ENCODE measurements at regions not wholly inside any gene's neighbourhood (a gene's known extent, or its start where the extent isn't known, plus 50 kb on each side); places are given as distances from the start of the nearest gene placed in this dataset.
"Not testable (repeated sequence)": the region's sequence is repeated elsewhere in the genome, so short reads cannot be mapped to it uniquely, and the experiment has no call there.

DNA sequence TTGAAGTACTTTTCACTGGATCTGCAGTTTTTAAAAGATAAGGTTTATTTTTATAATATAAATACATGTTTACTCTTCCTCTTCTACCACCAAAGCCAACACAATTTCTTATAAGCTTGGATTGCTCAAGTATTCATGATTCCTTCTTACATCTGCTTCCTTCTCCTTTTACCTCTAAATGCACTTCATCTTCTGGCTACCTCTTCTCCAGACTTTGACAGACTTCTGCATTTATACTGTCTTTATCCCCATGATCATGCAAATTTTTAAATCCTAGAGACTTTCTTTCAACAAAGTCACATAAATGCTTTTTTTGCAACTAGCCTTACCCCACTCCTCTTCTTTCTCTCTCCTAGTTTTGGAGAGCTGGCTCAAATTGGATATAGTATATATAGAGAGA is 142.9 kb downstream of the TFAP2B start:
- no peak for DNase-seq (ENCODE audit: low read depth)

DNA sequence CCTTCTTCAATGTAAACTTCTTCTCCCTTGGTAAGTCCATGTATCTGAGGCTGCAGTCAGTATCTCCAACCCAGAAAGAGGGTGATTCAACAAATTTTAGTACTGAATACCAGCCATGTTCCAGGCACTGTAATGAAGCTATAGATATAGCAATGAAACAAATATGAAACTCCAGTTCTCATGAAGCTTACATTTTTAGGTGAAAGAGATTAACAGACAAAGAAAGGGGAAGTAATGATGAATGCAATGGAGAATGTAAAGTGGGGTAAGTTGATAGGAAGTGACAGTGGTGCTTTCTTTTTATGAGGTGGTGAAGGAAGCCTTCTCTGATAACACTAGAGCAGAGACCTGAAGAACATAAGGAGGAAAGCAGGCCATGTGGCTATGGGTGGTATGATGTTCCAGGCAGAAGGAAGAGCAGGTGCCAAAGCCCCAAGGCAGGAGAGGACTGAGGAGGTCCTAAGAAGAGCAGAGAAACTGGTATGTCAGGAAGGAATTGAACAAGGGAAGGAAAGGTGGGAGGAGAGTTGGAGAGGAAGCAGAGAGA is 143.6 kb downstream of the TFAP2B start:
- no peak for DNase-seq (ENCODE audit: low read depth)

DNA sequence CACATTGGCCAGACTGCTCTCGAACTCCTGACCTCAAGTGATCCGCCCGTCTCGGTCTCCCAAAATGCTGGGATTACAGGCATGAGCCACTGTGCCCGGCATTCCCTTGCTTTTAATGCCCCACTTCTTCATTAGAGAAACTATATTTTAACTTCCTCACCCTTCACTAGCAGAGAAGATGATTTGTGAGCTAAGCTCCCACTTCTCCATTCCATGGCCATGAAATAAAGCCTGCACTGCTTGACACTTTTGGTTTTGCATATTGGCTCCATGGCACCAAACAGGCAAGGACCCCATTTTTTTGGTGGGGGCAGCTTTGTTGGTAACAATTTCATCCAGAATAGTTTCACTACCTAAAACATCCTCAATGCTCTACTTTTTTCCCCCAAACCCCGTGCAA is 145.3 kb downstream of the TFAP2B start:
- DNase-seq (ENCODE audit: low read depth): no peak

DNA sequence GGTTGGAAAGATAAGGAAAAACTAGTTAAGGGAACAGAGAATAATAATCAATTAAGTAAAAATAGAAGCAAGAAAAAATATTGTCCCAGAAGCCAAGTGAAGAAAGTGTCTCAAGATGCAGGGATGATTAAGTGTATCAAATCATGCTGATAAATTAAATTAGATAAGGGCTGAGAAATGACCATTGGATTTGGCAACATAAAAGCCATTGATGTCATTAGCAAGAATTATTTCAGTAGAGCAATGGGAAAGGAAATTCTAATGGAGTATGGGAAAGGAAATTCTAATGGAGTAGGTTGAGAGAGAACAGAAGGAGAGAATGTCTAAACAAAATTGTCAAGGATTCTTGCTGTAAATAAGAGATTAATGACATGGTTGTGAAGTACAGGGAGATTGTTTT is 146.8 kb downstream of the TFAP2B start:
- no peak for DNase-seq (ENCODE audit: low read depth)

DNA sequence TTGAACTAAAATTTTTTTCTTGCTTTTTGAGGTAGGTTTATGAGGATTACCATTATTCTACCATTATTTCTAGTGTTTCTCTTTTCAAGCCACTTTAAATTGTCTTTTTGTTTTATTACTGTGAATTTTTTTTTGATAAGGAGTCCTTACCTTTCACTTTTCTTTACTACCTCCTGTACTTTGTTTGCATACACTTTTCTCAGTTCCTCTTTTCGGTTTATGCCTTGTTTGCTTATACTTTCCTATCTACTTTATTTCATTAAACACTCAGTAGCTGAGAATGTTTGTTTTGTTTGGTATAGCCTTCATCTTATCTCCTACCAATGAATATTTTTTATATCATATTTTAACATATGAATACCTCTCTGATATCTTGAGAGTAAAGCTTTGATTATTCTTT is 147.9 kb downstream of the TFAP2B start:
- no peak for DNase-seq (ENCODE audit: low read depth)

DNA sequence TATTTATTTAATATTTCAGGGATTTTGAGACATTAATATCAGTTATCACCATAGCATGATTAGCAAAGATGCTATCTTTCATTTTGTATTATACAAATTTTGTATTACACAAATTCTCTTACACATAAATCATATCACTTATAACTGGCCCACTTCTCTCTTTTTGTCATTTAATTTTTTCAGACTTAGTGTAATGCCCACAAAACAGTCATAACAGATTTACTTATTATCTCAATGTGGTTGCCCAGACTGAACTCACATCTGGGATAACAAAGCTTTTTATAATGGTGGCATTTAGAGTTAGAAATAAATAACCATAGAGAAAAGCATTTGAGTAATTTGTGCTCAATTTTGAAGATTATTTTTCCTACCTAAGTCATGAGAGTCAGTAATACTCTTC is 148.3 kb downstream of the TFAP2B start:
- DNase-seq (ENCODE audit: low read depth): no peak

DNA sequence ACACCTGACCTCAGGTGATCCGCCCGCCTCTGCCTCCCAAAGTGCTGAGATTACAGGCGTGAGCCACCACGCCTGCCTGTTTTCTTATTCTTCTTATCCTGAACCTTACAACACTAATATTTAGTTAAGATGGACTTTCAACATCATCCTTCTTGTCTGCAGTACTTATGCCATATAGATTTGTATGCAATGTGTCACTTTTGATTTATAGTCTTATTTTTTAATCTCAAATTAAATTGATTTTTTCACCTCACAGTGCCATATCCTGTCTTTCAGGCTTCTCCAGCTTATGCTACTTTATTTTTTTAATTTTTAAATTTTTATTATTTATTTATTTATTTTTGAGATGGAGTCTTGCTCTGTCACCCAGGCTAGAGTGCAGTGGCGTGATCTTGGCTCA is 149.6 kb downstream of the TFAP2B start:
- DNase-seq (ENCODE audit: low read depth): not testable (repeated sequence)

DNA sequence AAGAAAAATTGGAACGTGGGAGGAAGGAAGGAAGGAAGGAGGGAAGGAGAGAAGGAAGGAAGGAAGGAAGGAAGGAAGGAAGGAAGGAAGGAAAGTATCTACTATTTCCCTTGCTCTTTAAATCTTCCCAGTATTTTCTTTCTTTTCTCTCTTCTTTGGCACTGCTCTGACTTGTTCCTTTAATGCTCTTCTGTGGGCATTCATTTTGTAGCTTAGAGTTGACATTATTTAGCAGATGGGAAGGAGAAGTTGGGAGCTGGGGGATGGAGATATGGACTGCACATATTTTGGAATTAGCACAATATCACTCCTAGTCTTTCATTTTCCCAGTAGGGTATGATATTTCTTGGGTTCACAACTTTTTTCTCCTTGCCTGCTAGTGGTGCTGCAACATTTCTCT is 152.2 kb downstream of the TFAP2B start:
- DNase-seq (ENCODE audit: low read depth): no peak

DNA sequence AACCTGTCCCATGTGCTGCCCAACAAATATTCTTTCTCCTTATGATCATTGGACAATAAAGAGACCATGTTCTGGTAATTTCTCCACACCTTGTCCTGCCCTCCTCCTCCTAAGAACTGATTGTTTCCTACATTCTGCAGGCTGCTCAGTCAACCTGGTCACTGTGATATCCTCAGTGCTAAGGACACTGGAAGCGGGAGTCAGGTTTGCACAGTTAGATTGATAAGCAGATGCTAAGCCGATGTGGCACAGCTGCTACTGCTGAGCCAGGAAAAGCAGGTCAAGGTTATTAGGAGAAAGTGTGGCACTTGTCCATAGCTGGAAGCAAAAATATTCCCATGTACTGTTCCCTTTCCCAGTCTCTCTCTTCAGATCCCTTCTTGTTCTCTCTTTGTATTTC is 154.8 kb downstream of the TFAP2B start:
- no peak for DNase-seq (ENCODE audit: low read depth)

DNA sequence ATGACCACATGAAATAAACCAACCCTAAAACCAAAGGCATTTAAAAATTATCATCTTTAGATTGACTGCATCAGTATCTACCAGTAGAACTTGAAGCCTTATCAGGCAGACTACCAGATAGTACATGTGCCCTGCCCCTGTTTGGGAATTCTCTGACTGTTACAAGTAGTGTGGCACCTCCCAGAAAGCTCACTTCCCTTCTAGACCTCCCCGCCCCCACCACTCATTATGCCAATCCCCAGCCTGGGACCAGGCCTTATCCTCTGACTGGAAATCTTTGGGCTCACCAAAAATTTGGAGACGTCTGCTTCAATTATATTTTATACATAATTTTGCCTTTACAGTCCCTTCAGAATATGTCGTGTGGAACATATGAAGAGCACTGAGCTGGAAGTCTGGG is 155.6 kb downstream of the TFAP2B start:
- DNase-seq (ENCODE audit: low read depth): no peak

DNA sequence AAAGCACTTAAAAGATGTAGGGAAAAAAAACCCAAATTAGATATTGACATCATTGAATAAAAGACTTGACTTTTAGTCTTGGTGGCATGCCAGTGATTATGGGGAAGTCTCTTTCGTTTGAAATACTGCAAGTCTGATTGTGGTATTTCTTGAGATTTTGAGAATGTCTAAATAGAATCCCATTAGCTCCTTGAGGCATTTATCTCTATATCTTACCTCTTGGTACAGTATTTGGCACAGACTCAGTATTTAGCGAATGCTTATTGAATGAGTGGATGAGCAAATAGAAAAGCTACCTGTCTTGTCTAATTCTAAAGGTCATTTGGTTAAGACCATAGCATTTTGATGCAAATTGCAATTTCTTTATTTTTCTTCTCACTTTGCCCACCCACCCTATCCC is 156.5 kb downstream of the TFAP2B start:
- no peak for DNase-seq (ENCODE audit: low read depth)

DNA sequence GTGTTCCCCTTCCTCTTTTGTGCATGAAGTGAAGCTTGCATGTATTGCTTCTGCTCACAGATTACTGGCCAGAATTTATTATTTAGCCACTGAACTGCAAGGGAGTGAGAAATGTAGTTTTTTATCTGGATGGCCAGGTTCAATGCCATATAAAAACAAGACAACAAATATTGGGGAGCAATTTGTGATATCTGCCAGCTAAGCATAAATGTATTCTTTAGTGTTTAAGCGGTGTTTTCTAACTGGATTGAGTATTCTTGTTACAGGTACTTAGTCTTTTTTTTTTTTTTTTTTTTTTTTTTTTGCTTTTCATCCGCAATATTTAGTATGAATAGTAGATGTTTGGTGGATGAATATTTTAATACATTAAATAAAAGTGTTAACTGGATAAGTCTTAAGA is 158.2 kb downstream of the TFAP2B start:
- no peak for DNase-seq (ENCODE audit: low read depth)

DNA sequence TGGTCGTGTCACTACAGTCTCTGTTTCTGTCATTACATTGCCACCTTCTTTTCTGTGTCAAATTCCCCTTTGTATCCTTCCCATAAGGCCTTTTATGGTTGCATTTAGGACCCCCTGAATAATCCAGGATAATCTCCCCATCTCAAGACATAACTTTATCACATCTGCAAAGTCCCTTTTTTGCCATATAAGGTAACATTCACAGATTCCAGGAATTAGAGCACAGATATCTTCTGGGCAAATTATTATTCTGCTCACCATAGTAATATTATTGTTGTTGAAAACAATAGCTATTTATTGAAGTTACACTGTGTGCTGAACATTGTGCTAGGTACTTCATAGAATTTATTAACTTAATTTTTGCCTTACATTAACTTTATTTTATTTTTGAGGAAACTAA is 159.1 kb downstream of the TFAP2B start:
- DNase-seq (ENCODE audit: low read depth): no peak

DNA sequence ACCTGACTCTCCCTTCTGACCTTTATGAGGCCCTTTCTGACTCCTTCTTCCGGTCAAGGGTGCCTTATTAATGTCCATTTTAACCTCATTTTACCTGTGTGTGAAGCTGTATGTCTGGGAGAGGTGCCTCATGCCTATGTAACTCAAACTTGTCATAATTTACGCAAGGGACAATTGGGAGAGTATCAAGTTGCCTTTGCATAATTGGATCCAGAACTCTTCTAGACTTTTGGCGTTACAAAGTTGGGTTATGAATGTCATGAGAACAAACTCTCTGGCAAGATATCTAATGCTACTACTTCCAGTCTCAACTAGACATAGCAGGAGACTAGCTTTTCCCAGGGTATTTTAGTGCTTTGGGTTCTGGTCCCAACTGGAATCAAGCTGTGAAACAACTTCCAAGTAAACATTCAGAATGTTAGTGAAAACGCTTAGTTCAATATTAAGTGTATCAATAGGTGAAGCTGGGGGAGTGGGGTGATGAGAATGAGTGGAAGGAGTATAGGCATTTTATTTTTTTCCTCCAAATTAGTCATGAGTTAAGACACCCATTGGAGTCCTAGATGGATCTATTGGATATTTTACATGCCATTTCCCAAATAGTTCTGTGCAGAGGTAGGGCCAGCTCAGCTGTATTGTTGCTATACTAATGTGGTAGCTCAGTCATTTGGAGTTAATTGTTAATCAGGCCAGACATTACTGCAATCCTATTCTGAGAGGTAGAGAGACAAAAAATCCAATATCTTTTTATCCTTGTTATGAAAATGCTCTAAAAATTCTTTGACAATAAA is 159.9 kb downstream of the TFAP2B start:
- DNase-seq (ENCODE audit: low read depth): no peak

DNA sequence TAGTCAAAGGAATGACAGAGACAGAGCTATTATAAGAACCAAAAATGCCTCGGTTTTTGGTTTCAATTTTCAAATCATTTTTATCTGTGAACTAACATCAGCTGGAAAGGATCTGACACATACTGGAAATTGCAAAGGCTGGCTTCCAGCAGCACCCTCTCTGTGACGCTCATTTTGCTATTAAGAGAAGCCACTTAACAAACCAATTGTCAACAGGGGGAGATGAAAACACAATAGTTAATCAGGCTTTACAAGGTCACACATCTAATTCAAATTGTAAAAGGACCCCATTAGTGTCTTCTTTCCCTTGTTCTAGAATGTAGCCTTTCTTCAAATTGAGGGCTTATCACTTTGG is 160.5 kb downstream of the TFAP2B start:
- no peak for DNase-seq (ENCODE audit: low read depth)

DNA sequence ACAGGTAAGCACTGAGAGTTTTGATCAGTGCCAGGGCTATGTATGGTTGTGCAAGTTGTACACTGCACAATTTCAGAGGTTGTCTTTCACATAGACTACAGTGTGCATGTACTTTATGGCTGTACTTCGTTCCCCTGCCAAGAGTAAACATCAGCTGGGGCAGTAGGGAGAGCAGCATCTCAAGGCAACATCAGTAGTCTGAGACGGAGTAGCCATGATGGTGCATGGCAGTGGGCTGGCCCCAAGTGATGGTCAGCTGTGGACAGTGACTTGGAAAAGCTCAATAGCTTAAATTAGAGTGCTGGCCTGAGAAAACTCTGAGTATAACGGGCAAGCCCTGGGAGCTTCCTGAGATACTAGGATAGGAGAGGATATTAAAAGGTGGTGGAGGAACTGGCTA is 165.5 kb downstream of the TFAP2B start:
- no peak for DNase-seq (ENCODE audit: low read depth)

DNA sequence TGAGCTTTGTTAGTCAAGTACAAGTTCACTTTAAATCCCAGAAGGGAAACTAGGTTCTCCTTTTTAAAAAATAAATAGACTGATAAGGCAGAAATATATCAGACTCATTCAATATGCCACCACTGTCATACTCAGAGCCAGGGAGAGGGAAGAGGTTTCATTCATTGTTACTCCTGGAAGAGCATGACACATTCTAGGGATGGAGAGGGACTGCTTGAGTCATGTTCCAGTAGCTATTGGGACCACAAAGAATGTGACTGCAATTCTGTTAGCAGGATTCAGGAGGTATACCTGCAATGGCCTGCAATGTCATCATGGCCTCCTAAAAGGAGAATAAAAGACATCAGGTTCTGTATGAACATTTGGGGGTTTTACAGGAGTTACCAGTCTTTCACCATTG is 167.6 kb downstream of the TFAP2B start:
- no peak for DNase-seq (ENCODE audit: low read depth)

DNA sequence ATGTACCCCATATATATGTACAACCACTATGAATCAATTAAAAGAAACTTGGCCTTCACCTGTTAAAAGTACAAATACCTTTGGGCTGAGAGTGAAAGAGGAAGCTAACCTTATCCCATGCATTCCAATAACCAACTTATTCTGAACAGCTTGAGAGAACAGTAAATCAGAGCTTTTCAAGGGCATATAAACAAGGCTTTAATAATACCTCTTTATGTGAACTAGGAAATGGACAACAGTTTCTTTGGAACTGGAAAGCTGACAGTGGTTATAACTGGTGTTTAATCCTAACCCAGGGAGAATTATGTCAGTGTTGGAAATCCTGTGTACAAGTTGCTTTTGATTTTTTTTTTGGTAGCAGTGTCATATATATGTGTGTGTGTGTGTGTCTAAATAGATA is 170.5 kb downstream of the TFAP2B start:
- DNase-seq (ENCODE audit: low read depth): no peak

DNA sequence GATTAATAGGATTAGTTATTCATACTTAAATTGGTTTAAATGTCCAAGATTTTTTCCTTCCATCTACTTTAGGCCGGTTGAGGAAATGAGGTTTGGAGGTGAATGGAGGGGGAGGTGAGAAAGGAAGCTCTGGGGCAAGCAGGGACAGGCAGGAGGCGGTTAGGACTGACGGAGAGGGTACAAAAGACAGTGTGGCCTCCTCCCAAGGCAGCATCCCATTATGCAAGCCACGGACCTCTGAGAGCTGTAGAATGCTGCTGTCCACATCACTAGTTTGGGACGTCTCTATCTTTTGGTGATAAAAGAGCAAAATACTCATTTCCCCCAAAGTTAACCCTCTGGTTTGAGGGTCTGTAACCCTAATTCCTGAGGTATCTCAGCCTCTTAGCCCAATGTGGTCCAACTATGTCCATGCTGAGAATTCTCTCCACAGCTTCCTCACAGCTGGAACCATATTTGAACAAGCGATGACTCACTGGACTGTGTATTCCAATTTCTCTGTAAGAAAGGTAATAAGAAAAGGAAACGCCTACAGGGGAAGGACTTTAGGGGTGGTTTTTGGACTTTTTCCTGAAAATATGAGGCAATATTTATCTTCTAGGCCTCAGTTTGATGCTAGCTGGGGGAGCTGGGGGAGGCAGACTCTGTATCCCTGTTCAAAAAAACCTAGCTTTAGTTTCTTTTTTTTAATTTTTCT is 172.2 kb downstream of the TFAP2B start:
- DNase-seq (ENCODE audit: low read depth): no peak

DNA sequence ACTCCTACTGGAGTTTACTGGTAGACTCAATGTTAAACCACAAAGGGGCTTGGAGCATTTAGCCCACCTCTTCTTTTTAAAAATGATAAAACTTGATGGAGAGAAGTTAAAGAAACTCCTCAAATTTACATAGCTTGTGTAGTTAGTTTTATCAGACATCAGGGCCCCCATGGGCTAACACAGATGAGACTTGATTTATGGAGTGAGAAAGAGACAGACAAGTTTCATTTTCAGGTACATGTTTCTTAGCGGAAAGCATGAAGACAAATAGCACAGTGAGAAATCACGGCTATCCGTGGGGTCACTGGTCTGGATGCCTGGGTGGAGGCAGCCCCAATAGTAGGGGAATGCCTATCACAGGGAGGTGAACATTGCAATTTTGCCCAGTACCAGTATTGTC is 173.6 kb downstream of the TFAP2B start:
- DNase-seq (ENCODE audit: low read depth): no peak

DNA sequence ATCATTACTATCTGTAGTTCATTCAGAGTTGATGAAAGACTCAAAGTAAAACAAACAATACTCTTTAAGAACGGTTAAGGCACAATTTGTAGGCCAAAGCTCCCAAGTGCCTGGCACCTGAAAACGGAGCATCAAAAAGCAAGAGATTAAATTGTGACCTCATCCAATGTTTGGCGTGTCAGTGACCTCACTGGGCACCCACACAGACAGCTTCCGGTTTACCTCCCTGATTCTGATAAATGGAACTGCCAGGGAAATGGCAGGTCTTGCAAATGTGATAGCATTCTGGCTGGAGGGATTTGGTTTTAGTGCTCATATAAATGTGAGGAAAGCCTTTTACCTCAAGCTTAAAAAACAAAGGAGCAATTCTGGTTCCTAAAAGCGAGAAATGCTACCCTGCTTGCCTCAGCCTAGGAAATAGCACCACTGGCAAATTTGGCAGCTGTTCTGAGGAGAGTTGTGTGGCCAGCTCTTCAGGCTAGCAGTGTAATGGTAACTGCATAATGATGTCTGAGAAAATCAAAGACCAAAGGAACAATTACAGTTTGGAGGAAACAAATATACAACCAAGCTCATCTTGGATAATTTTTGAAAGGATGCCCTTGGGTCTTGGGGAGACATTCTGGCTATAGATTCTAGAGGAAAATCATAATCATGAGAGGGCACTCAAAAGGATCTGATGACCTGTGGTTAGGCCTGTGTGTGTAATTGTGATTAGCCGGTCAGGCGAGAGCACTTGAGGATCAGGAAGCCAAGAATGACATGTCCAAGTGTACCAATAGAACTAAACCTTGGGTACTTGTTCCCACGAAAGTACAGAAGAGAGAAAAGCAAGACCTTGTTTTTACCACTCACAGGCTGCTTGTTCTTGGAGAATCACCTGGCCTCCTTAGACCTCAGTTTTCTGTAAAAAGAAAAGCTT is 174.3 kb downstream of the TFAP2B start:
- no peak for DNase-seq (ENCODE audit: low read depth)

DNA sequence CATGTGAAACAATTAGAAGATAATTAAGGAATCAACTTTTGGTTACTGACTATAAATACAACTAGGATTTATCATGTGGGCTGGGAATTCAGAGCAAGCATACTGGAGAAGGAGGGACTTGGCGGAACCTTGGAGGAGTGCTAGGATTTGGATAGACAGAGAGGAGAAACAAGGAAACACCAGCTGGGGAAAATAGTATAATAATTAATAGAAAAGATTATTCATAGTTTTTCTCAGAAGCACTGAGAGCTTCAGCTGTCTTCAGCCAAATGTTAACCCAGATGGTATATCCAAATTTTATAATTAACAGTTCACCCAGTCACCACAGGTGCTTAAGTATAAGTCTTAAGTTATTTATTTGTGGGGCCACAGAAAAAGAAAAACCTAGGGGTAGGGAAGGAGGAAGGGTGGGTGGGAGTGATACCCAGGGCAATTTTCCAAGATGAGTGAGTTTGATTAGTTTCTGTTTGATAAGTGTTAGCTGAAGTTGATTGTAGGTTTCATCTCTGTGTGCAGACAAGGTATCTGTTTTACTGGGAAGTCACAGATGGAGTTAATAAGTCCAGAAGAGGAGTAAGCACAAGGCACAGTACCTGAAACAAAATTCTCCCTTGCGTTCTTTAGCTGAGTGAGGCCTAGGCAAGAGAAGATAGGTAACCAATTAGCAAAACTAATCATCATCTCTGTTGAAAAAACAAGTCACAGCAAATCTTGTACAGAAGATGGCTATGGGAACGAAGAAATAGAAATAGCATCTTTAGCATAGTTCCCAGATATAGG is 175.5 kb downstream of the TFAP2B start:
- no peak for DNase-seq (ENCODE audit: low read depth)
